HEK293 (cell line): ENCODE measurements at regions not wholly inside any gene's neighbourhood (a gene's known extent, or its start where the extent isn't known, plus 50 kb on each side); places are given as distances from the start of the nearest gene placed in this dataset.

Experiments used
- CTCF ChIP-seq: fragments of 450-650 bp; formaldehyde crosslinking; IDR thresholded peaks from 2 replicates; pipeline ENCODE4 v1.5.1; 2016; ENCODE audit warnings: missing biosample characterization, missing genetic modification characterization
- SALL2 ChIP-seq: fragments of 450-650 bp; formaldehyde crosslinking; IDR thresholded peaks from 2 replicates; pipeline ENCODE4 v1.5.0; 2017; ENCODE audit warnings: missing biosample characterization, mild to moderate bottlenecking, missing genetic modification characterization, borderline replicate concordance
- ZNF585B ChIP-seq: fragments of 450-650 bp; formaldehyde crosslinking; IDR thresholded peaks from 2 replicates; pipeline ENCODE4 v1.5.1; 2016; ENCODE audit warnings: missing biosample characterization, missing genetic modification characterization
- ZNF677 ChIP-seq: fragments of 450-650 bp; IDR thresholded peaks from 2 replicates; pipeline ENCODE4 v1.5.0; 2018; ENCODE audit warnings: missing biosample characterization, mild to moderate bottlenecking, missing genetic modification characterization, moderate library complexity
- TF ChIP-seq, protein P1 (sequence below): IDR thresholded peaks from 2 replicates; pipeline ENCODE4 v1.6.1; 2011; ENCODE audit warnings: mild to moderate bottlenecking, low read depth, low read length, borderline replicate concordance
- TF ChIP-seq, protein P2 (sequence below): fragments of 450-650 bp; formaldehyde crosslinking; IDR thresholded peaks from 2 replicates; pipeline ENCODE4 v1.5.1; 2016; ENCODE audit warnings: missing biosample characterization, missing genetic modification characterization, borderline replicate concordance

- no peak for TF ChIP-seq ZNF677
- TF ChIP-seq, protein P1, sequence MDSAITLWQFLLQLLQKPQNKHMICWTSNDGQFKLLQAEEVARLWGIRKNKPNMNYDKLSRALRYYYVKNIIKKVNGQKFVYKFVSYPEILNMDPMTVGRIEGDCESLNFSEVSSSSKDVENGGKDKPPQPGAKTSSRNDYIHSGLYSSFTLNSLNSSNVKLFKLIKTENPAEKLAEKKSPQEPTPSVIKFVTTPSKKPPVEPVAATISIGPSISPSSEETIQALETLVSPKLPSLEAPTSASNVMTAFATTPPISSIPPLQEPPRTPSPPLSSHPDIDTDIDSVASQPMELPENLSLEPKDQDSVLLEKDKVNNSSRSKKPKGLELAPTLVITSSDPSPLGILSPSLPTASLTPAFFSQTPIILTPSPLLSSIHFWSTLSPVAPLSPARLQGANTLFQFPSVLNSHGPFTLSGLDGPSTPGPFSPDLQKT = no peak
- TF ChIP-seq ZNF585B = no peak
- no peak for TF ChIP-seq SALL2 (tag by site-specific recombination)
- no peak for TF ChIP-seq CTCF (tag by site-specific recombination)
- TF ChIP-seq, protein P2, sequence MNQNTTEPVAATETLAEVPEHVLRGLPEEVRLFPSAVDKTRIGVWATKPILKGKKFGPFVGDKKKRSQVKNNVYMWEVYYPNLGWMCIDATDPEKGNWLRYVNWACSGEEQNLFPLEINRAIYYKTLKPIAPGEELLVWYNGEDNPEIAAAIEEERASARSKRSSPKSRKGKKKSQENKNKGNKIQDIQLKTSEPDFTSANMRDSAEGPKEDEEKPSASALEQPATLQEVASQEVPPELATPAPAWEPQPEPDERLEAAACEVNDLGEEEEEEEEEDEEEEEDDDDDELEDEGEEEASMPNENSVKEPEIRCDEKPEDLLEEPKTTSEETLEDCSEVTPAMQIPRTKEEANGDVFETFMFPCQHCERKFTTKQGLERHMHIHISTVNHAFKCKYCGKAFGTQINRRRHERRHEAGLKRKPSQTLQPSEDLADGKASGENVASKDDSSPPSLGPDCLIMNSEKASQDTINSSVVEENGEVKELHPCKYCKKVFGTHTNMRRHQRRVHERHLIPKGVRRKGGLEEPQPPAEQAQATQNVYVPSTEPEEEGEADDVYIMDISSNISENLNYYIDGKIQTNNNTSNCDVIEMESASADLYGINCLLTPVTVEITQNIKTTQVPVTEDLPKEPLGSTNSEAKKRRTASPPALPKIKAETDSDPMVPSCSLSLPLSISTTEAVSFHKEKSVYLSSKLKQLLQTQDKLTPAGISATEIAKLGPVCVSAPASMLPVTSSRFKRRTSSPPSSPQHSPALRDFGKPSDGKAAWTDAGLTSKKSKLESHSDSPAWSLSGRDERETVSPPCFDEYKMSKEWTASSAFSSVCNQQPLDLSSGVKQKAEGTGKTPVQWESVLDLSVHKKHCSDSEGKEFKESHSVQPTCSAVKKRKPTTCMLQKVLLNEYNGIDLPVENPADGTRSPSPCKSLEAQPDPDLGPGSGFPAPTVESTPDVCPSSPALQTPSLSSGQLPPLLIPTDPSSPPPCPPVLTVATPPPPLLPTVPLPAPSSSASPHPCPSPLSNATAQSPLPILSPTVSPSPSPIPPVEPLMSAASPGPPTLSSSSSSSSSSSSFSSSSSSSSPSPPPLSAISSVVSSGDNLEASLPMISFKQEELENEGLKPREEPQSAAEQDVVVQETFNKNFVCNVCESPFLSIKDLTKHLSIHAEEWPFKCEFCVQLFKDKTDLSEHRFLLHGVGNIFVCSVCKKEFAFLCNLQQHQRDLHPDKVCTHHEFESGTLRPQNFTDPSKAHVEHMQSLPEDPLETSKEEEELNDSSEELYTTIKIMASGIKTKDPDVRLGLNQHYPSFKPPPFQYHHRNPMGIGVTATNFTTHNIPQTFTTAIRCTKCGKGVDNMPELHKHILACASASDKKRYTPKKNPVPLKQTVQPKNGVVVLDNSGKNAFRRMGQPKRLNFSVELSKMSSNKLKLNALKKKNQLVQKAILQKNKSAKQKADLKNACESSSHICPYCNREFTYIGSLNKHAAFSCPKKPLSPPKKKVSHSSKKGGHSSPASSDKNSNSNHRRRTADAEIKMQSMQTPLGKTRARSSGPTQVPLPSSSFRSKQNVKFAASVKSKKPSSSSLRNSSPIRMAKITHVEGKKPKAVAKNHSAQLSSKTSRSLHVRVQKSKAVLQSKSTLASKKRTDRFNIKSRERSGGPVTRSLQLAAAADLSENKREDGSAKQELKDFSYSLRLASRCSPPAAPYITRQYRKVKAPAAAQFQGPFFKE (tag by site-specific recombination) = no peak
Observed at GRCh38 chr18:22073411-22073810, 96.0 kb upstream of the GATA6 start.
